ENCODE measurements at regions not wholly inside any gene's neighbourhood (a gene's known extent, or its start where the extent isn't known, plus 50 kb on each side); places are given as distances from the start of the nearest gene placed in this dataset.

DNA sequence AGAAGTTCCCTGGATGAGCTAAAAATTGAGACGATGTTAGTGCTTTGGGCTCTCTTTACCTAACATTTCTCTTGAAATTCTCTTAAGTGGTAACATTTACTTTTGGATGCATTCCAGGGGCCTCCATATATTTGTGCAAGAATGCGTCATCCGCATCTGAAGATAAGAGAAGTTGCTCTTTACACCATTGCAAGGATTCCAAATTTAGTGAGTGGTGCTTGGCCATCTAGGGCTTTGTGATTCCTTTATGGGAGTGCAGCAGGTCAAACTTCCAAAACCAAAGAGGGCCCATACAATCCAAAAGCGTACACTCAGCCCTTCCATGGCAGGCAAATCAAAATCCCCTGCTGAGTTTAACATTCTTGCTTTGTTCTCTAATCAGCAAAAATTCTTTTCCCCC, 102.0 kb upstream of the DMAC1 start:
- H3K36me3 Mint-ChIP-seq, result peaks cover 0 to 1% of the 10 kb centered on the region in 2 donors
- no peak overlapping the region for H3K4me3 Mint-ChIP-seq
- H3K9me3 Mint-ChIP-seq, result peaks cover 0 to 3% (median 0%) of the 10 kb centered on the region in 7 donors
- no peaks in the 10 kb centered on the region for H3K27me3 Mint-ChIP-seq
- DNase-seq, result no peak
- no peak overlapping the region for H3K27ac Mint-ChIP-seq
- peaks cover 0 to 4% (median 0%) of the 10 kb centered on the region in 3 donors for H3K4me1 Mint-ChIP-seq
- ATAC-seq (ENCODE audit: low read depth in 2 of 2), result no peak

DNA sequence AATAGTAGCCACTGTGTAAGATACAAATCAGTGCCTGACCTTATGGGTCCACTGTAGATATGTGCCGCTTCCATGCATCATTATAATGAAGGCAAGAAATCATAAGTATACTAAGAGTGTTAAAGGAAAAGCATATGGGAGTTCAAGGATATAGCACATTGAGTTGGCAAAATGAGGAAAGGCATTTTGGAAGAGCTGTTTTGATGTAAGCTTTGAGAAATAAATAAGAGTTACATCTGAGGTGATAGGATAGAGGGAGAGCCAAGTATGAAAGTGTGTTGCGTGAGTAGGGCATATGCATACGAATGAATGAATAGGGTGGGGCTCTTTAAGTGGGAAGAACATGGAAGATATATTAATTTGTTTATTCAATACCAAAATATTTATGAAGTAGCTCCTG, 101.0 kb upstream of the DMAC1 start:
- H3K4me1 Mint-ChIP-seq, result no peaks in the 10 kb centered on the region

GRCh38 chr9:7899753-7900152, 100.2 kb upstream of the DMAC1 start:
- Mint-ChIP-seq H3K4me1 (no peaks in the 10 kb centered on the region), H3K27me3 (no peaks in the 10 kb centered on the region), H3K36me3 (no peaks in the 10 kb centered on the region), H3K9me3 (peaks cover 0 to 3% (median 0%) of the 10 kb centered on the region in 7 donors), H3K27ac (no peak overlapping the region), H3K4me3 (no peak overlapping the region)
- no peak for ATAC-seq (ENCODE audit: low read depth in 2 of 2)
- no peak for DNase-seq

More for the DNA sequence above, 101.0 kb upstream of the DMAC1 start:
- H3K9me3 Mint-ChIP-seq, result peaks cover 0 to 3% (median 0%) of the 10 kb centered on the region in 7 donors
- no peaks in the 10 kb centered on the region for H3K36me3 Mint-ChIP-seq
- ATAC-seq (ENCODE audit: low read depth in 2 of 2), result no peak
- no peak for DNase-seq
- peak overlapping the region in 1 of 6 donors; percentile 12 for H3K27ac Mint-ChIP-seq
- no peak overlapping the region for H3K4me3 Mint-ChIP-seq
- no peaks in the 10 kb centered on the region for H3K27me3 Mint-ChIP-seq

GRCh38 chr9:7894231-7894630, 94.7 kb upstream of the DMAC1 start:
- peaks cover 2 to 8% (median 5%) of the 10 kb centered on the region in 7 donors for H3K9me3 Mint-ChIP-seq
- no peak overlapping the region for H3K4me3 Mint-ChIP-seq
- H3K4me1 Mint-ChIP-seq, result no peaks in the 10 kb centered on the region
- no peak for ATAC-seq (ENCODE audit: low read depth in 2 of 2)
- H3K27ac Mint-ChIP-seq, result no peak overlapping the region
- H3K36me3 Mint-ChIP-seq, result peaks cover 6 to 9% of the 10 kb centered on the region in 2 donors
- no peaks in the 10 kb centered on the region for H3K27me3 Mint-ChIP-seq
- DNase-seq, result no peak

DNA sequence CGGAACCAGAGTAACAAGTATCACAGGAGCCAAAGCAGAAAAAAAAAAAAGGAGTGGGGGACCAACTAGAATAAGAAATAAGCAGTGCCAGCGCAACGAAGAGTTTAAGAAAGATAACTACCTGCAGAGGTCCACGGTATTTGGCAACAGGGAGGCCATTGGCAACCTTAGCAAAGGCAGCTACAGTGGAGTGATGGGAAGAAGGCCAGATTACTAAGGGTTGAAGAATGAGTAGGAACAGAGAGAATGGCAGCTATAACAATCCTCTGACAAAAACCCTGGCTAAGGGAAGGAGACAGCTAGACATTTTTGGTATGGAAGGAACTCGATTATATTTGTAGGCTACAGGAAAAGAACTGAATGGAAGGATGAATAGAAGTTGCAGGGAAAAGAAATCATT, 93.4 kb upstream of the DMAC1 start:
- no peak for ATAC-seq (ENCODE audit: low read depth in 2 of 2)
- no peaks in the 10 kb centered on the region for H3K4me1 Mint-ChIP-seq
- DNase-seq, result no peak
- H3K9me3 Mint-ChIP-seq, result peaks cover 2 to 8% (median 4%) of the 10 kb centered on the region in 7 donors
- H3K36me3 Mint-ChIP-seq, result peaks cover 6 to 9% of the 10 kb centered on the region in 2 donors
- no peaks in the 10 kb centered on the region for H3K27me3 Mint-ChIP-seq
- H3K4me3 Mint-ChIP-seq, result no peak overlapping the region
- H3K27ac Mint-ChIP-seq, result no peak overlapping the region

DNA sequence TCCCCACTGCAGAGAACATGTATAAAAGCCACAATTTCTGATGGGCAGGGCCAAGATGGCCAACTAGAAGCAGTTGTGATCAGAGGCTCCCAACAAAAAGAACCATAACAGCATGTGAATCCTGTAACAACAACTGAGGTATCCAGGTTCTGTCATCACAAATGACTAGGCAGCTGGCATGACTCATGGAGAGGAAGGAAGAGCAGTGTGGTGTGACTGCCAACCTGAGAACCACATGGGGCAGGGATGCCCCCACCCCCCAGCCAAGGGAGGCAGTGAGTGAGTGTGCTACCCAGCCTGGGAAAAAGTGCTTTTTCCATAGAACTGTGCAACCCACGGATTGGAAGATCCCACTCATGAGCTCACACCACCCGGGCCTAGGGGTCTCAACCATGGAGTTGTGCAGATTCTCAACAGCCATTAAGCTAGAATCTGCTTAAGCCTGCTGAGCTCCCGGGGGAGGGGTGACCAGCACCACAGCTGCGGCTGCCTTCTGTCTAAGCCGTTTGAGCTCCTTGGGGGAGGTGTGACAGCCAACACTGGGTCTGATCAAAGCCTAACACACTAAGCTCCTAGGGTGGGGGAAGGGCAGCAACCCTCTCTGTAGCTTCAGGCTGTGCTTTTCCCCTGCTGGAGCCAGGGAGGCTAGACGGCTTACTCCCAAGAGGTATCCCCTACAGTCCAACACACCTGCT, 80.1 kb upstream of the DMAC1 start:
- Mint-ChIP-seq H3K36me3 (peaks cover 11 to 29% of the 10 kb centered on the region in 2 donors), H3K9me3 (peaks cover 11 to 27% (median 21%) of the 10 kb centered on the region in 7 donors), H3K4me3 (peak overlapping the region in 3 of 8 donors; percentile 7 to 43 (median 12)), H3K27ac (peak overlapping the region in 1 of 6 donors; percentile 75), H3K27me3 (no peaks in the 10 kb centered on the region), H3K4me1 (peaks cover 26 to 34% (median 30%) of the 10 kb centered on the region in 3 donors)
- ATAC-seq (ENCODE audit: low read depth in 2 of 2) (no peak), DNase-seq (no peak)

GRCh38 chr9:7871977-7872730, 72.6 kb upstream of the DMAC1 start:
- no peaks in the 10 kb centered on the region for H3K27me3 Mint-ChIP-seq

GRCh38 chr9:7869340-7869739, 69.8 kb upstream of the DMAC1 start:
- DNase-seq (no peak), ATAC-seq (ENCODE audit: low read depth in 2 of 2) (no peak)
- Mint-ChIP-seq H3K4me3 (no peak overlapping the region), H3K36me3 (no peaks in the 10 kb centered on the region), H3K27me3 (no peaks in the 10 kb centered on the region), H3K4me1 (peaks cover 0 to 4% (median 0%) of the 10 kb centered on the region in 3 donors), H3K27ac (no peak overlapping the region), H3K9me3 (peaks cover 0 to 6% (median 0%) of the 10 kb centered on the region in 7 donors)

More at GRCh38 chr9:7871977-7872730, 72.6 kb upstream of the DMAC1 start:
- H3K36me3 Mint-ChIP-seq, result peaks cover 8 to 10% of the 10 kb centered on the region in 2 donors
- peaks cover 4 to 7% (median 4%) of the 10 kb centered on the region in 3 donors for H3K4me1 Mint-ChIP-seq
- ATAC-seq (ENCODE audit: low read depth in 2 of 2) (no peak), DNase-seq (no peak)
- H3K27ac Mint-ChIP-seq, result peak overlapping the region in 1 of 6 donors; percentile 17
- no peak overlapping the region for H3K4me3 Mint-ChIP-seq
- H3K9me3 Mint-ChIP-seq, result peaks cover 0 to 16% (median 8%) of the 10 kb centered on the region in 7 donors

- H3K4me1 Mint-ChIP-seq, result no peaks in the 10 kb centered on the region
- peaks cover 0 to 3% (median 0%) of the 10 kb centered on the region in 7 donors for H3K9me3 Mint-ChIP-seq
- ATAC-seq (ENCODE audit: low read depth in 2 of 2) (no peak), DNase-seq (no peak)
- no peak overlapping the region for H3K27ac Mint-ChIP-seq
- H3K4me3 Mint-ChIP-seq, result no peak overlapping the region
- H3K36me3 Mint-ChIP-seq, result no peaks in the 10 kb centered on the region
- no peaks in the 10 kb centered on the region for H3K27me3 Mint-ChIP-seq
Measured at GRCh38 chr9:7862170-7862569, 62.6 kb upstream of the DMAC1 start.

- H3K4me1 Mint-ChIP-seq, result no peaks in the 10 kb centered on the region
- H3K9me3 Mint-ChIP-seq, result peaks cover 0 to 3% (median 0%) of the 10 kb centered on the region in 7 donors
- no peak overlapping the region for H3K4me3 Mint-ChIP-seq
- H3K27ac Mint-ChIP-seq, result no peak overlapping the region
- DNase-seq (no peak), ATAC-seq (ENCODE audit: low read depth in 2 of 2) (no peak)
- H3K27me3 Mint-ChIP-seq, result no peaks in the 10 kb centered on the region
- H3K36me3 Mint-ChIP-seq, result no peaks in the 10 kb centered on the region
Measured at GRCh38 chr9:7861086-7861485, 61.5 kb upstream of the DMAC1 start.

- Mint-ChIP-seq H3K9me3 (peaks cover 0 to 3% (median 0%) of the 10 kb centered on the region in 7 donors), H3K27me3 (no peaks in the 10 kb centered on the region), H3K4me3 (no peak overlapping the region), H3K36me3 (no peaks in the 10 kb centered on the region), H3K4me1 (no peaks in the 10 kb centered on the region), H3K27ac (no peak overlapping the region)
- ATAC-seq (ENCODE audit: low read depth in 2 of 2) (no peak), DNase-seq (no peak)
Measured at GRCh38 chr9:7860335-7860709, 60.7 kb upstream of the DMAC1 start.

DNA sequence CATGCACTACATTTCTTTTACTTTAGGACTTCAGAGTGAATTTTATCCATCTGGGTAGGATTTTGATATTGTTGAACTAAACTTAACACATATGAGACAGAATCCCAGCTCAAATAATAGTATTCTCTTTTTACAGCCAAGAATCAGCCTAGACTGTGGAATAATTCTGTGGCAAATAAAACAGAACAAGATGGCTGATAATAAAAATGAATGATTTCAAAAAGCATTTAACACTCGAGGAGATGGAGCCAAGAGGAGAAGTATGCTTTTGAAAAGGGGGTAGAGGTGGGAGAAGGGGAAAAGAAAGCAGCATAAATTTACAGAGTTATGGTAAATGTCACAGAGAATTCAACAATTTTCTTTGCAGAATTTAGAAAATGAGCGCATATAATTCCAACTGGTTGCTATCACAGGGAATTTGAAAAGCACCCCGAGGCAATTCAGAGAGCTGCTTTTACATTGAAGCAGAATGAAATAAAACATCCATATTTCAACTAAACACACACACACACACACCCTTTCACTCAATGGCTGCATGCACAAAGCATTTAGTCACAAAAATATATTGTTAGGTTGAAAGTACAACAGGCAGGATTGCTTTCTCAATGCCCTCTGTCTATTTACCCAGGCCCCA, 60.2 kb upstream of the DMAC1 start:
- H3K4me1 Mint-ChIP-seq, result no peaks in the 10 kb centered on the region
- DNase-seq (no peak), ATAC-seq (ENCODE audit: low read depth in 2 of 2) (no peak)
- H3K27me3 Mint-ChIP-seq, result no peaks in the 10 kb centered on the region
- peak overlapping the region in 1 of 6 donors; percentile 20 for H3K27ac Mint-ChIP-seq
- no peaks in the 10 kb centered on the region for H3K36me3 Mint-ChIP-seq
- no peak overlapping the region for H3K4me3 Mint-ChIP-seq
- H3K9me3 Mint-ChIP-seq, result no peaks in the 10 kb centered on the region

- Mint-ChIP-seq H3K27ac (peak overlapping the region in 1 of 6 donors; percentile 12), H3K4me1 (no peaks in the 10 kb centered on the region), H3K9me3 (no peaks in the 10 kb centered on the region), H3K4me3 (no peak overlapping the region), H3K27me3 (no peaks in the 10 kb centered on the region), H3K36me3 (no peaks in the 10 kb centered on the region)
- DNase-seq (no peak), ATAC-seq (ENCODE audit: low read depth in 2 of 2) (no peak)
Measured at GRCh38 chr9:7858166-7858565, 58.6 kb upstream of the DMAC1 start.
